Lung (tissue), 11 donors: ENCODE measurements at regions not wholly inside any gene's neighbourhood (a gene's known extent, or its start where the extent isn't known, plus 50 kb on each side); places are given as distances from the start of the nearest gene placed in this dataset.

Experiments
- ATAC-seq: fragments of 200-7000 bp; cut with Tn5 transposase; one replicate; pipeline ENCODE4 v1.9.1; 2020; ENCODE audit warnings: moderate number of reproducible peaks; ENCODE audit not compliant: insufficient read depth, low FRiP score
- DNase-seq, 3 donors: peaks; one replicate each; pipeline ENCODE4 v3.0.0-alpha.2; 2013 to 2017
- H3K27ac ChIP-seq, 2 donors: one replicate each; pipeline ENCODE4 v1.5.1; 2013; ENCODE audit warnings: mild to moderate bottlenecking in 2 of 2, moderate library complexity in 2 of 2, control low read depth in 1 of 2, inconsistent platforms in 1 of 2, low read depth in 1 of 2, low read length in 1 of 2
- H3K27me3 ChIP-seq, 3 donors: one replicate each; pipeline ENCODE4 v1.5.1; 2013; ENCODE audit warnings: low read length in 2 of 3; ENCODE audit not compliant: control insufficient read depth in 3 of 3, insufficient read depth in 3 of 3
- H3K36me3 ChIP-seq, 4 donors: one replicate each; pipeline ENCODE4 v1.5.1; 2013; ENCODE audit warnings: low read length in 4 of 4, mild to moderate bottlenecking in 1 of 4, moderate library complexity in 1 of 4; ENCODE audit not compliant: control insufficient read depth in 4 of 4, insufficient read depth in 4 of 4
- H3K4me1 ChIP-seq, 5 donors: one replicate each; pipeline ENCODE4 v1.5.1; 2013; ENCODE audit warnings: low read length in 5 of 5, mild to moderate bottlenecking in 2 of 5, moderate library complexity in 1 of 5; ENCODE audit not compliant: control insufficient read depth in 5 of 5, insufficient read depth in 5 of 5
- H3K4me3 ChIP-seq: one replicate; pipeline ENCODE4 v1.5.1; 2013; ENCODE audit warnings: mild to moderate bottlenecking, control low read depth, moderate library complexity
- H3K9ac ChIP-seq, 2 donors: one replicate each; pipeline ENCODE4 v1.5.1; 2013; ENCODE audit warnings: low read length in 2 of 2, control low read depth in 1 of 2; ENCODE audit not compliant: insufficient read depth in 1 of 2
- H3K9me3 ChIP-seq, 4 donors: one replicate each; pipeline ENCODE4 v1.5.1; 2013; ENCODE audit warnings: low read length in 3 of 4, mild to moderate bottlenecking in 1 of 4, moderate library complexity in 1 of 4; ENCODE audit not compliant: control insufficient read depth in 4 of 4, insufficient read depth in 3 of 4
- CTCF ChIP-seq: IDR thresholded peaks from 2 replicates; pipeline ENCODE4 v1.5.1; 2012; ENCODE audit warnings: mild to moderate bottlenecking; ENCODE audit errors: control extremely low read depth, extremely low read depth
- WGBS, 2 donors: extraction: QIAGEN DNeasy Blood & Tissue Kit; methylation state at CpG; one replicate each; pipeline ENCODE4 v1.1.7; 2013; 5-methylcytosine and 5-hydroxymethylcytosine counted together
- donor health status: control.
- donor health status: control.
- donor health status: Bipolar disorder and iron deficiency.
- donor health status: healthy.
- donor health status: DM: yes; HTN: yes; CAD: no.

- Histone ChIP-seq H3K9ac (no peak overlapping the region), H3K36me3 (no peaks in the 10 kb centered on the region), H3K9me3 (no peaks in the 10 kb centered on the region), H3K4me3 (no peak overlapping the region), H3K4me1 (no peaks in the 10 kb centered on the region), H3K27ac (no peak overlapping the region), H3K27me3 (no peaks in the 10 kb centered on the region)
- ATAC-seq (no peak), DNase-seq (no peak)
- TF ChIP-seq CTCF, result no peak
These were observed 682.6 kb upstream of the NECTIN3 start for GRCh38 chr3:110389005-110389404.

- TF ChIP-seq CTCF, result no peak
- H3K27ac ChIP-seq, result no peak overlapping the region
- H3K36me3 ChIP-seq, result no peaks in the 10 kb centered on the region
- no peak for DNase-seq
- no peaks in the 10 kb centered on the region for H3K27me3 ChIP-seq
- no peak overlapping the region for H3K9ac ChIP-seq
- no peak for ATAC-seq
- no peaks in the 10 kb centered on the region for H3K4me1 ChIP-seq
- no peak overlapping the region for H3K4me3 ChIP-seq
- no peaks in the 10 kb centered on the region for H3K9me3 ChIP-seq
These were observed 681.2 kb upstream of the NECTIN3 start for GRCh38 chr3:110390372-110390771.

- no peaks in the 10 kb centered on the region for H3K36me3 ChIP-seq
- no peaks in the 10 kb centered on the region for H3K27me3 ChIP-seq
- H3K9ac ChIP-seq, result no peak overlapping the region
- DNase-seq (no peak), ATAC-seq (no peak)
- no peak overlapping the region for H3K4me3 ChIP-seq
- no peak overlapping the region for H3K27ac ChIP-seq
- 50 to 74% methylated on average over 3 of the region's 3 CpGs for WGBS, 2 donors
- no peak for TF ChIP-seq CTCF
- no peaks in the 10 kb centered on the region for H3K4me1 ChIP-seq
- no peaks in the 10 kb centered on the region for H3K9me3 ChIP-seq
These were observed 680.6 kb upstream of the NECTIN3 start for GRCh38 chr3:110391042-110391441.

- no peaks in the 10 kb centered on the region for H3K27me3 ChIP-seq
- no peak for DNase-seq
- TF ChIP-seq CTCF, result no peak
- no peaks in the 10 kb centered on the region for H3K9me3 ChIP-seq
- H3K36me3 ChIP-seq, result no peaks in the 10 kb centered on the region
- no peak overlapping the region for H3K9ac ChIP-seq
- no peak for ATAC-seq
- no peaks in the 10 kb centered on the region for H3K4me1 ChIP-seq
- H3K27ac ChIP-seq, result no peak overlapping the region
- WGBS, 2 donors, result 86 to 88% methylated on average over 7 of the region's 7 CpGs
- H3K4me3 ChIP-seq, result no peak overlapping the region
These were observed 679.8 kb upstream of the NECTIN3 start for GRCh38 chr3:110391640-110392395.
